Hepatocyte (in vitro differentiated cells): ENCODE measurements at regions not wholly inside any gene's neighbourhood (a gene's known extent, or its start where the extent isn't known, plus 50 kb on each side); places are given as distances from the start of the nearest gene placed in this dataset.

Experiments used
- DNase-seq: peaks from one replicate; pipeline ENCODE4 v3.0.0-alpha.2; 2016; ENCODE audit warnings: low spot score
- H2AFZ ChIP-seq: fragments of 200-600 bp; sonication (generic); 2 replicates; pipeline ENCODE4 v1.6.0; 2016; ENCODE audit warnings: antibody characterized with exemption, mild to moderate bottlenecking
- H3K27ac ChIP-seq: fragments of 200-600 bp; sonication (generic); 2 replicates; pipeline ENCODE4 v1.5.1; 2016; ENCODE audit warnings: mild to moderate bottlenecking
- H3K27me3 ChIP-seq: fragments of 200-600 bp; sonication (generic); 2 replicates; pipeline ENCODE4 v1.6.1; 2016
- H3K36me3 ChIP-seq: fragments of 200-600 bp; sonication (generic); replicated peaks from 2 replicates; pipeline ENCODE4 v1.5.1; 2016; ENCODE audit warnings: low read depth; ENCODE audit not compliant: insufficient read depth
- H3K4me1 ChIP-seq: fragments of 200-600 bp; sonication (generic); 2 replicates; pipeline ENCODE4 v1.5.1; 2016; ENCODE audit warnings: mild to moderate bottlenecking, moderate library complexity; ENCODE audit not compliant: insufficient read depth
- H3K4me2 ChIP-seq: fragments of 200-600 bp; sonication (generic); 2 replicates; pipeline ENCODE4 v1.6.0; 2016
- H3K4me3 ChIP-seq: fragments of 200-600 bp; sonication (generic); 2 replicates; pipeline ENCODE4 v1.5.1; 2016; ENCODE audit warnings: mild to moderate bottlenecking
- H3K79me2 ChIP-seq: fragments of 200-600 bp; sonication (generic); 2 replicates; pipeline ENCODE4 v1.6.0; 2017; ENCODE audit warnings: mild to moderate bottlenecking
- H3K9me2 ChIP-seq: fragments of 200-600 bp; sonication (generic); replicated peaks from 2 replicates; pipeline ENCODE4 v1.6.0; 2017; ENCODE audit warnings: mild to moderate bottlenecking; ENCODE audit not compliant: insufficient read depth
- H3K9me3 ChIP-seq: fragments of 200-600 bp; sonication (generic); 2 replicates; pipeline ENCODE4 v1.5.1; 2016; ENCODE audit warnings: low read depth, mild to moderate bottlenecking
- H4K20me1 ChIP-seq: fragments of 200-600 bp; sonication (generic); 2 replicates; pipeline ENCODE4 v1.6.0; 2016; ENCODE audit warnings: mild to moderate bottlenecking; ENCODE audit not compliant: insufficient read depth, poor library complexity, severe bottlenecking
- CTCF ChIP-seq: fragments of 200-600 bp; sonication (generic); IDR thresholded peaks from 2 replicates; pipeline ENCODE4 v1.5.1; 2016; ENCODE audit warnings: antibody characterized with exemption, mild to moderate bottlenecking; ENCODE audit not compliant: poor library complexity
- EZH2 ChIP-seq: fragments of 200-600 bp; sonication (generic); IDR thresholded peaks from 2 replicates; pipeline ENCODE4 v1.6.1; 2016; ENCODE audit warnings: antibody characterized with exemption, mild to moderate bottlenecking, borderline replicate concordance
- EZH2phosphoT487 ChIP-seq: fragments of 200-600 bp; sonication (generic); IDR thresholded peaks from one replicate; pipeline ENCODE4 v1.6.1; 2018; ENCODE audit warnings: antibody characterized with exemption, mild to moderate bottlenecking, low read depth, moderate library complexity; ENCODE audit not compliant: unreplicated experiment, severe bottlenecking
- WGBS: methylation state at CpG from one replicate; pipeline ENCODE4 v1.1.6; 2016; ENCODE audit warnings: low lambda C conversion rate; ENCODE audit errors: missing lambda C conversion rate; 5-methylcytosine and 5-hydroxymethylcytosine counted together

- peaks cover 35% of the 10 kb centered on the region for H3K4me1 ChIP-seq
- no peaks in the 10 kb centered on the region for H3K79me2 ChIP-seq
- no peak overlapping the region for H3K4me3 ChIP-seq
- WGBS: 74% methylated on average over 2 of the region's 2 CpGs
- peak overlapping the region; percentile 2 for H3K27ac ChIP-seq
- TF ChIP-seq CTCF: no peak
- no peak for TF ChIP-seq EZH2
- no peak for TF ChIP-seq EZH2phosphoT487
- no peaks in the 10 kb centered on the region for H4K20me1 ChIP-seq
- H3K27me3 ChIP-seq: no peaks in the 10 kb centered on the region
- no peaks in the 10 kb centered on the region for H3K36me3 ChIP-seq
- no peaks in the 10 kb centered on the region for H3K9me2 ChIP-seq
- DNase-seq: no peak
- H3K4me2 ChIP-seq: no peak overlapping the region
- H2AFZ ChIP-seq: no peak overlapping the region
- no peaks in the 10 kb centered on the region for H3K9me3 ChIP-seq
Measured at GRCh38 chr10:88185830-88186229, 322.4 kb downstream of the PTEN start.

GRCh38 chr10:88186335-88186734 lies 322.9 kb downstream of the PTEN start:
- Histone ChIP-seq H3K4me2 (no peak overlapping the region), H3K9me2 (no peaks in the 10 kb centered on the region)
- no peak for DNase-seq

GRCh38 chr10:88187472-88187871 lies 324.0 kb downstream of the PTEN start:
- 83% methylated on average over 2 of the region's 2 CpGs for WGBS
- H3K27ac ChIP-seq: no peak overlapping the region
- no peaks in the 10 kb centered on the region for H3K27me3 ChIP-seq
- no peaks in the 10 kb centered on the region for H3K79me2 ChIP-seq
- no peaks in the 10 kb centered on the region for H4K20me1 ChIP-seq
- H3K4me3 ChIP-seq: no peak overlapping the region
- H3K9me3 ChIP-seq: no peaks in the 10 kb centered on the region
- no peak for TF ChIP-seq CTCF
- TF ChIP-seq EZH2: no peak
- no peak for TF ChIP-seq EZH2phosphoT487
- no peak overlapping the region for H2AFZ ChIP-seq
- peaks cover 19% of the 10 kb centered on the region for H3K4me1 ChIP-seq
- H3K36me3 ChIP-seq: no peaks in the 10 kb centered on the region
- H3K4me2 ChIP-seq: no peak overlapping the region
- DNase-seq: no peak
- H3K9me2 ChIP-seq: no peaks in the 10 kb centered on the region

More at GRCh38 chr10:88186335-88186734, 322.9 kb downstream of the PTEN start:
- Histone ChIP-seq H3K4me3 (no peak overlapping the region), H4K20me1 (no peaks in the 10 kb centered on the region), H3K36me3 (no peaks in the 10 kb centered on the region), H3K9me3 (no peaks in the 10 kb centered on the region), H3K27me3 (no peaks in the 10 kb centered on the region), H2AFZ (no peak overlapping the region), H3K79me2 (no peaks in the 10 kb centered on the region), H3K4me1 (peaks cover 30% of the 10 kb centered on the region), H3K27ac (peak overlapping the region; percentile 2)
- no peak for TF ChIP-seq EZH2phosphoT487
- TF ChIP-seq CTCF: no peak
- TF ChIP-seq EZH2: no peak
- WGBS: 71% methylated on average over 2 of the region's 2 CpGs

GRCh38 chr10:88190123-88190522 lies 326.7 kb downstream of the PTEN start:
- H4K20me1 ChIP-seq: no peaks in the 10 kb centered on the region
- DNase-seq: no peak
- no peaks in the 10 kb centered on the region for H3K9me2 ChIP-seq
- TF ChIP-seq EZH2 (no peak), CTCF (no peak), EZH2phosphoT487 (no peak)
- H3K27ac ChIP-seq: no peak overlapping the region
- H3K9me3 ChIP-seq: no peaks in the 10 kb centered on the region
- H3K27me3 ChIP-seq: no peaks in the 10 kb centered on the region
- no peak overlapping the region for H2AFZ ChIP-seq
- no peak overlapping the region for H3K4me3 ChIP-seq
- no peak overlapping the region for H3K4me2 ChIP-seq
- WGBS: 98% methylated on average over 2 of the region's 2 CpGs
- peaks cover 15% of the 10 kb centered on the region for H3K4me1 ChIP-seq
- no peaks in the 10 kb centered on the region for H3K36me3 ChIP-seq
- no peaks in the 10 kb centered on the region for H3K79me2 ChIP-seq
